GM10248 (cell line): ENCODE measurements at regions not wholly inside any gene's neighbourhood (a gene's known extent, or its start where the extent isn't known, plus 50 kb on each side); places are given as distances from the start of the nearest gene placed in this dataset.
"Not testable (repeated sequence)": the region's sequence is repeated elsewhere in the genome, so short reads cannot be mapped to it uniquely, and the experiment has no call there.

ENCODE experiments used
- CTCF ChIA-PET: fragments of 300-600 bp; sonication (Branson Sonifier 250); formaldehyde crosslinking; extraction: SDS; loops from one replicate; lab custom pipeline; 2021; ENCODE audit warnings: antibody characterized with exemption; lab: Yijun Ruan, JAX
- POLR2A ChIA-PET: fragments of 350-650 bp; sonication (Branson Sonifier 250); formaldehyde crosslinking; extraction: SDS; loops from one replicate; lab custom pipeline; 2020; ENCODE audit warnings: antibody characterized with exemption; lab: Yijun Ruan, JAX
- DNase-seq: peaks from one replicate; pipeline ENCODE4 v3.0.0; 2012; ENCODE audit errors: extremely low spot score
- TF ChIP-seq, protein P1 (sequence below): IDR thresholded peaks from 2 replicates; pipeline ENCODE4 v1.5.1; 2012; ENCODE audit warnings: mild to moderate bottlenecking, low read depth; ENCODE audit errors: extremely low read depth, missing control alignments, control extremely low read depth

DNA sequence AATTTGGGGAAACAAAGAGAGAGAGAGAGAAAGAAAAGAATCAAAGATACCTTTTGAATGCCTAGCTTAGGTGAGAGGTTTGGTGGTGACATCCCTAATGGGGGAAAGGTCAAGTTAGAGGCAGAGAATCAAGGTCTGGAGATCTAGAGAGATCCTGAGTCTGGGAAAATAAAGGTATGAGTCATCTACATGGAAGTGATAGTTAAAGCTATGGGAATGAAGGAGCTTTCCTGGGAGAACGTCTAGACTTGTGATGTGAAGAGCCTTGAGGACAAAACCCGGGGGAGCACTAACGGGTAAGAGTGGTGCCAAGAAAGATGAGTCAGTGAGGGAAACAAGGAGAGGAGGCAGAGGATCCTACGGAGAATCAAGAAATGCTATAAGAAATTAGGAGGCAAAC lies 110.8 kb upstream of the RUNX1 start:
- DNase-seq, result no peak
- POLR2A ChIA-PET, result no interaction called here
- CTCF ChIA-PET, result interaction anchor here (3.8 kb wide), 1 partner anchor 10 kb away, joined by 15 read pairs; no protein-coding TSS in a partner anchor
- TF ChIP-seq, protein P1, sequence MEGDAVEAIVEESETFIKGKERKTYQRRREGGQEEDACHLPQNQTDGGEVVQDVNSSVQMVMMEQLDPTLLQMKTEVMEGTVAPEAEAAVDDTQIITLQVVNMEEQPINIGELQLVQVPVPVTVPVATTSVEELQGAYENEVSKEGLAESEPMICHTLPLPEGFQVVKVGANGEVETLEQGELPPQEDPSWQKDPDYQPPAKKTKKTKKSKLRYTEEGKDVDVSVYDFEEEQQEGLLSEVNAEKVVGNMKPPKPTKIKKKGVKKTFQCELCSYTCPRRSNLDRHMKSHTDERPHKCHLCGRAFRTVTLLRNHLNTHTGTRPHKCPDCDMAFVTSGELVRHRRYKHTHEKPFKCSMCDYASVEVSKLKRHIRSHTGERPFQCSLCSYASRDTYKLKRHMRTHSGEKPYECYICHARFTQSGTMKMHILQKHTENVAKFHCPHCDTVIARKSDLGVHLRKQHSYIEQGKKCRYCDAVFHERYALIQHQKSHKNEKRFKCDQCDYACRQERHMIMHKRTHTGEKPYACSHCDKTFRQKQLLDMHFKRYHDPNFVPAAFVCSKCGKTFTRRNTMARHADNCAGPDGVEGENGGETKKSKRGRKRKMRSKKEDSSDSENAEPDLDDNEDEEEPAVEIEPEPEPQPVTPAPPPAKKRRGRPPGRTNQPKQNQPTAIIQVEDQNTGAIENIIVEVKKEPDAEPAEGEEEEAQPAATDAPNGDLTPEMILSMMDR, result no peak

DNA sequence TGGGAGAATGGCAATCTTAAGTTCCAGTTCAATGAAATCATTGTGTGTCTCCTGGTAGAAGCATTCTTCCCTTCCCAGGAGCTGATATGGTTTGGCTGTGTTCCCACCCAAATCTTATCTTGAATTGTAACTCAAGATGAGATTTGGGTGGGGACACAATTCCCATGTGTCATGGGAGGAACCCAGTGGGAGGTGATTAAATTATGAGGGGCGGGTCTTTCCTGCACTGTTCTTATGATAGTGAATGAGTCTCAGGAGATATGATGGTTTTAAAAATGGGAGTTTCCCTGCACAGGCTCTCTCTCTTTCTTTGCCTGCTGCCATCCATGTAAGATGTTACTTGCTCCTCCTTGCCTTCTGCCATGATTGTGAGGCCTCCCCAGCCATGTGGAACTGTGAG lies 108.3 kb upstream of the RUNX1 start:
- CTCF ChIA-PET, result interaction anchor here (1.3 kb wide), 1 partner anchor 70 kb away, joined by 3 read pairs; no protein-coding TSS in a partner anchor
- POLR2A ChIA-PET, DNase-seq: not testable (repeated sequence)

DNA sequence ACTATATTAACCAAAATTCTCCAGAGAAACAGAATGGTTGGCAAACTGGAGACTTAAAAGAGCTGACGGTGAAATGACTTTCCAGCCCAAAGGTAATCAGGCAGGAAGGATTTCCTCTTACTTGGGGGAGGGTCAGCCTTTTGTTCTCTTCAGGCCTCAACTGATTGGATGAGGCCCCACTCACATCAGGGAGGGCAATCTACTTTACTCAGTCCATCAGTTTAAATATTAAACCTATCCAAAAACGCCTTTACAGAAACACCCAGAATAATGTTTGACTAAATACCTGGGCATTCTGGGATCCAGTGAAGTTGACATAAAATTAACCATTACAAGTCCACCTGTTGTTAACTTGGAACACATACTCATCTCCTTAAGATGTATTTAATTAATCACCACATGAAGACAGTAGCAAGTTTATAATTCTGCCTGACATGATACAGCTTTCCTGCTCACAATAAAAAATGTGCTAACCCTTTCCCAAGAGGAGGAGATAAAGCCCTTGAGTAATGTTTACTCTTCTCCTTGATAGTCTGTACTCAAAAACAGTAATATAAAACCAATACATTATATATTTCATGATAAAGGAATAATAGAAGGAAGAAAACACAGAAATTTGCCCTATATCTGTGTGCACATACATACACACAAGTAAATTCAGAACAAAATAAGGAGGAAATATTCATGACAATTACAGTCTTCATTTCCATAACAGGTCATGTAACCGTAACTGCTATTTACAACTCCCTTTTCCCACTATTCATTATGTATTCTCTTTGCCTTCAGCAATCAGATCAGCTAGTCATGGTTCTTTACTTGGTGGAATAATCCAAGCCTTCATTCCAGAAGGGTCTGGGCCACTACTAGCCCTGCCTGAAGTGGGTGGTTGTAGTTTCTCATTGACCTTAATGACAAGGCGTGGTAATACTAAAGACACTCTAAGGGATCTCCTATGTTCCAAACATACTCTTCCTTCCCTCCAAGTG lies 107.5 kb upstream of the RUNX1 start:
- TF ChIP-seq, protein P1, result no peak
- ChIA-PET POLR2A (no interaction called here), CTCF (no interaction called here)
- DNase-seq, result no peak

DNA sequence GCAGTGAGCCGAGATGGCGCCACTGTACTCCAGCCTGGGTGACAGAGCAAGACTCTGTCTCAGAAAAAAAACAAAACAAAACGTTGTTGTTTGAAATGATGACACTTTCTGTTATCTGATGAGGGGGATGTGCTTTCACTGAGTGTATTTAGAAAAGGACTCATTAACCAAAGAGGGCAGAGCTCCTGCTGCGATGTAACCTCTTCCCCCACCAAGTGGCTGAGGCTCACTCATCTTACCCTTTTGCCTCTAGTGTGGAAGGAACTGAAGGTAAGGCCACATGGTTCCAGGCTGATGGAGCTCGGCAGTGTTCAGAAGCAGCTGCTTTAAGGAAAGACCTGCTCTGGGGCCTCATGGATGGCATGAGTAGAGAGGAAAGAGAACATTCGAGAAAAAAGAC lies 105.7 kb upstream of the RUNX1 start:
- ChIA-PET POLR2A (no interaction called here), CTCF (interaction anchor here (0.6 to 1.6 kb wide), 2 partner anchors 14 to 15 kb away, joined by 3 to 6 read pairs; no protein-coding TSS in a partner anchor)
- DNase-seq, result no peak
- TF ChIP-seq, protein P1, result no peak

DNA sequence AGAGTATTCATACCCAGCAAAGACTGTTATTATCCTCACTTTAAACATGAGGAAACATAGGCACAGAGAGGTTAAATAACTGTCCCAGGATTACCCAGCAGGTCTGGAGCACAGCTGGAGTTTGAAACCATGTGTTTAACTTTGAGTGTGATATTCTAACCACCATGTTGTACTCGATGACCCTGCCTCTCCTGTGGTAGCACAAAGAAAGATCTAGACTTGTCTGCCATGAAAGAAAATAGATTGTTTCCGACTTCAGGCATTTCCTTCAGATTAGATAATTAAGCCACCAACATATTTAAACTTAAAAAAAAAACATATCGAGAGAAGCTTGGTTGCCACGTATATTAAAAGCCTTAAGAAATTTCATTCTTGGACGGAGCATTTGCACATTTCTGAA lies 104.6 kb upstream of the RUNX1 start:
- POLR2A ChIA-PET, result no interaction called here
- DNase-seq, result no peak
- TF ChIP-seq, protein P1, result no peak
- CTCF ChIA-PET, result no interaction called here

DNA sequence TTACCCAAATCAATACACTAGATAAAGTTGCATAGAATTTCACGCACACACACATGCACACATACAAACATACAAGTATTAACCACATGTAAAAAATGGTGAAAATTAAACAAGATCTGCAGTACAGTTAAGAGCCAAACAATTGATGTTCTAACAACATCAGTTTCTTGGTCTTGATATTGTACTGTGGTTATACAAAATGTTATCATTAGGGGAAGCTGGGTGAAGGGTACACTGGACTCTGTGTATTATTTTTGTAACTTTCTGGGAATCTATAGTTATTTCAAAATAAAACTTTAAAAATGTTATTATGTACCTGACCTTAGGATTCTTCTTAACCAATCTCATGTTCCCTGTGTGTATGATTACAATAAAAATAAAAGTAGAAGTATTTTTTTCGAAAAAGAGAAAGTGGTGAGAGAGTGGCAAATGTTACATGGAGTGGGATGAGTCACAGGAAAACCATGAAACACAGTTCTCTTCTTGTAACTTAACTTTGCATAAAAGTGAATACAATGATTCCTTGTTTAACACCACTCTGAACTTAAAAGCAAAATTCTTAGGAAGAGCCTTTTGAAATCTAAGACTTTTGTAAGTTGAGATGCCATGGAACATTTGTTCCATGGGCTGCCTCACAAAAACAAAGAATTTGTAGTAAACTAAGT lies 101.6 kb upstream of the RUNX1 start:
- TF ChIP-seq, protein P1, result no peak
- DNase-seq, result no peak
- CTCF ChIA-PET, result no interaction called here
- POLR2A ChIA-PET, result no interaction called here
